Adrenal gland (tissue), 5 donors: ENCODE measurements at regions not wholly inside any gene's neighbourhood (a gene's known extent, or its start where the extent isn't known, plus 50 kb on each side); places are given as distances from the start of the nearest gene placed in this dataset.

Experiments used
- CTCF ChIP-seq, 6 experiments: fragments of 450-650 bp in 4 of 6; fragments of 200-600 bp in 2 of 6; sonication (generic) in 1 of 6; IDR thresholded peaks; 1 replicate in 5 of 6; 2 replicates in 1 of 6; pipeline versions ENCODE4 v1.5.1 to v1.8.0; 2016 to 2021; ENCODE audit warnings: antibody characterized with exemption in 6 of 6, mild to moderate bottlenecking in 2 of 6, moderate library complexity in 1 of 6
- POLR2A ChIP-seq, 2 donors: fragments of 450-650 bp; IDR thresholded peaks; one replicate each; pipeline ENCODE4 v1.6.1; 2017; ENCODE audit warnings: antibody characterized with exemption in 2 of 2, mild to moderate bottlenecking in 2 of 2, moderate library complexity in 1 of 2
- donor health status: DM: no; HTN: no; CAD: no.

GRCh38 chr7:52830801-52831200 lies 204.6 kb upstream of the POM121L12 start:
- no peak for TF ChIP-seq CTCF (IDR thresholded peaks at IDR 0.05)
- no peak for TF ChIP-seq POLR2A (IDR thresholded peaks at IDR 0.05)
